GM12892 (cell line): ENCODE measurements at regions not wholly inside any gene's neighbourhood (a gene's known extent, or its start where the extent isn't known, plus 50 kb on each side); places are given as distances from the start of the nearest gene placed in this dataset.

Experiments used
- DNase-seq: peaks from one replicate; pipeline ENCODE4 v3.0.0; 2011; ENCODE audit not compliant: insufficient read length
- FAIRE-seq: peaks from 2 replicates; lab custom pipeline; 2011; peaks lifted over from hg19 to GRCh38; lab: Jason Lieb, UNC
- POLR2A ChIP-seq: IDR thresholded peaks from 2 replicates; pipeline ENCODE4 v1.6.1; 2011; ENCODE audit warnings: low read depth, low read length, control low read depth
- POLR2AphosphoS5 ChIP-seq: IDR thresholded peaks from 2 replicates; pipeline ENCODE4 v1.6.1; 2011; ENCODE audit warnings: low read depth, low read length, control low read depth
- TAF1 ChIP-seq: IDR thresholded peaks from 2 replicates; pipeline ENCODE4 v1.6.1; 2011; ENCODE audit warnings: low read depth, mild to moderate bottlenecking, control low read depth, low read length, borderline replicate concordance

- no peak for DNase-seq
Observed at GRCh38 chr1:5504364-5504740, 487.9 kb downstream of the NPHP4 start.

GRCh38 chr1:5503556-5504363, 488.5 kb downstream of the NPHP4 start:
- no peak for TF ChIP-seq POLR2A
- TF ChIP-seq TAF1 = no peak
- no peak for TF ChIP-seq POLR2AphosphoS5
- DNase-seq (no peak), FAIRE-seq (no peak)

More at GRCh38 chr1:5504364-5504740, 487.9 kb downstream of the NPHP4 start:
- no peak for FAIRE-seq
- TF ChIP-seq TAF1 (no peak), POLR2A (no peak), POLR2AphosphoS5 (no peak)

GRCh38 chr1:5502311-5503194, 489.7 kb downstream of the NPHP4 start:
- TF ChIP-seq POLR2AphosphoS5 = no peak
- TF ChIP-seq TAF1 = no peak
- TF ChIP-seq POLR2A = no peak
- no peak for FAIRE-seq
- no peak for DNase-seq

DNA sequence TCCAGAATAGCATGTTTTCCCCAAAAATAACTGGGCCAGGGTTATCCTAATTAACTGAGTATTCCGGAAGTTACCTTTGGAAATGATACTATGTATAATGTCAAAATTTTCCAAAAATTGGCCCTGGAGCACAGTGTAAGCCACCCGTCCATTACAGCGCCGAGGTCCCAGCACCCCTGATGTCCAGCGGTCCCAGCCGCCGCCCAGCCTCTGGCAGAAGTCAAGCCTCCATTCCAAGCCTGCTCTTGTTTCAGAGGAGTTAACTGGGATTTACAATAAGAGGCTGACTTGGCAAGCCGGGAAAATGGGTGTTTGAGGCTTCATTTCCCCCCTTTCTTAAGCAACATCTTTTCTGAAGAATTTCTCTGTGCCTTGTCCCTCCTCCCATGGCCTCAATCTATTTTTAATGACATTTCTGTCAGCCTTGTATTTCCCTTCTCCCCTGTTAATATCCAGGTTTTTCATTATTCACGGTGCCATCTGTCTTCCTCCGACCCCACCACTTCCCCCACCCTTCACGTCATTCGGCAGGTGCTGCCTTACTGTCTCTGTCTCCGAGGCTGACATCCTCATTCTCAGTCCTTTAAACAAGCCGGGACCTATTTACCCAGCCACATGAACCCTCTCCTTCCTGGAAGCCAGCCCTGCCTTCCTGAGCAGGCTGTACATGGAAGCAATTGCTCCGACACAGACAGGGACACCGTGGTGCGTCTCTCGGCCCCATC, 490.9 kb downstream of the NPHP4 start:
- DNase-seq (no peak), FAIRE-seq (no peak)
- TF ChIP-seq POLR2AphosphoS5 (no peak), POLR2A (no peak), TAF1 (no peak)

DNA sequence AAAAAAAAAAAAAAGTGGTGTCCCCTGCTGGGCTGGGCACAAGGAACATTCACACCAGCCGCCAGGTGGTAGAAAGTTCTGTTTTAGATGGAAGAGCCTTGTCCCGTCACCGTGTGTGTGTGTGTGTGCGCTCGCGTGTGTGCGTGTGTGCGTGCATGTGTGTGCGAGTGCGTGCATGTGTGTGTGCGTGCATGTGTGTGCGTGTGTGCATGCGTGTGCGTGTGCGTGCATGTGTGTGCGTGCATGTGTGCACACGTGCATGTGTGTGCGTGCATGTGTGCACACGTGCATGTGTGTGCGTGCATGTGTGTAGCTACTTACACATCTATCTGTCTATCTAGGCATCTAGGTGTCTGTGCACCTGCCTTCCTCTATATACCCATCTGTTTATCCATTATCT, 491.7 kb downstream of the NPHP4 start:
- no peak for FAIRE-seq
- DNase-seq = no peak
- no peak for TF ChIP-seq POLR2AphosphoS5

DNA sequence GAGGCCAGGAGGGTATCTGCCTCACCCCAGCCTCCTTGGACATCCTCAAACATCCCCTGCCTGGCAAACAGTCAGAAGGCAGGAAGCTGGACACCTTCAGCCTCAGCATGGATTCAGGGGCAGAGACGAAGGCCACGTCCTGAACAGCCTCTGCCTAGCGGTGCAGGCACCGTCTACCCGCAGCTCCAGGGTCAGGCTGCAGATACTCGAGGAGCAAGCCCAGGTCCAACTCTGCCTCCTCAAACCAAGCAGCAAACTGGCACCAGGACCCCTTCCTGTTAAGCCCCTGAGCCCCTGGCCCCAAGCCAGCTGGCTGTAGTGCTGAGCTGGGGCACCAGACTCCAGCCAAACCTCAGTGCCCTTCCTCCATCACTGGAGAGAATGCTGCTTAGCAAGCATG, 494.7 kb downstream of the NPHP4 start:
- DNase-seq = no peak
- TF ChIP-seq TAF1 (no peak), POLR2AphosphoS5 (no peak), POLR2A (no peak)
- FAIRE-seq = no peak

DNA sequence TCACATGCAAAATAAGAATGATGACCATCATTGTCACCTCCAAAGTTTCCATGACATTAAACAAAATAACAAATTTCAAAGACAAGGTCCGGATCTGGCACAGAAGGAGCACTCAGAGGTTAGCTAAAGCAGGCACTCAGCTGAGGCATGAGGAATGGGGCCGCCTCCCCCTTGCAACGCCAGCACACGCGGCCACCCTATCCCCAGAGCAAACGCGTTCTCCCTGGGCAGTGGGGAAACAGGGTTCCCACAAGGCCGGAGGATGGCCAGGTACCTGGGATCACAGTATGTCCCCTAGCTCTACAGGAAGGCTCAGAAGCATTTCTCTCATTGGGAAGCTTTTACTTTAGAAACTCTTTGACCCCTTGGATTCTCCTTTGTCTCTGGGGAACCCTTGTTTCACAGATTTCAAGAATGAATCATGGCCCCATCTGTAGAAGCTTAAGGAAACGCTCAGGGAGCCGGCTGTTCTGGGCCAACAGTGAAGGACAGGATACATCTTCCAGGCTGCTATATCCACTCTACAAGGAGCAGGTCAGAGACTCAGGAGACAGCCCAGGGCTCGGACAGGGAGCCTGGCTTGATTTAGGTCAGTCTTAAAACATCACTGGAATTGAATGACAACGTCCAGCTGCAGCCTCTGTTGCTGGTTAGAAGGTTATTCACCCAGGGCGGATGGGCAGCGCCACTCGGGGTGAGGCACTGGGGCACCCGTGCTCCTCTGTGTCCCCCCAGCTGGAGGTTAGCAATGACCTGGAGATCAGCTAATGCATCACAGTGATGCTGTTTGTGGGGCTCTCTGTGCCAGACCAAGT, 496.4 kb downstream of the NPHP4 start:
- TF ChIP-seq POLR2AphosphoS5 (no peak), TAF1 (no peak), POLR2A (no peak)
- no peak for DNase-seq
- no peak for FAIRE-seq

DNA sequence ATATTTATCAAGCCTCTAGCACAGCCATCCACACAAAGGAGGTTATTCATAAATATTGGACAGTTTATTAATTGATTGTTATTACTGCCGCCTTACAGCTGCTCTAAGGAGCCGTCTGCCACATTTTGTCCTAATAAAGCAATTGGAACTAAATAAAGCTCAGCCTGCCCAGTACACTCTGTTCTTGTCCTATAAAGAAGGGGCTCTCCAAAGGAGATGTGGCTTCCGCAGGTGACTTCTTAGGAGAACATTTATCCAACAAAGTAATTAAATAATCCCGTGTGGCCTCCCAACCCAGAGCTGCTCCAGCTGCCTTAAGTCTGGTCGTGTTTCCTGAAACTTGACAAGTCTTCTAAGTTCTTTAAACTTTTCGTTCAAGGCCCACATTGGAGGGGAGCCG, 497.7 kb downstream of the NPHP4 start:
- no peak for DNase-seq
- FAIRE-seq = no peak
- no peak for TF ChIP-seq POLR2A
- no peak for TF ChIP-seq POLR2AphosphoS5
- TF ChIP-seq TAF1 = no peak

DNA sequence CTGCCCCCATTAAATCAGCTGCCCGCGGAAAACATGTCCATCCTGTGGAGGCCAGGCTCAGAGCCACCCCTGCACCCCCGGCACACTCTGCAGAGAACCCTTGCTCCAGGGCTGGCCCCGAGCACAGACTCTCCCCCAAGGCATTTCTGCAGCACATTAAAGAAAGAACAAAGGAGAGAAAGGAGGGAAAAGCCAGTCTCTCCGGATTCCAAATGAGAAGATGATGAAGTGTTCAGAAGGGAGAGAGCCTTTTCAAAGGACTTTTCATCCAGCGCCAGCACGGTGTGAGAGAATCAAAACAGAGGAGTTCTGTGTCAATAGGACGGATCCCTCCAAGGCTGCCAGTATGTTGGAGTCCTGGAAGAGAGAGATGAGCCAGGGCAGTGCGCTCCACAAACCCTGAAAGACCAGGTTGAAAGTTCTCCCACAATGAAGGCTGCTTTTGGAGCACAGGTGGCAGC, 498.3 kb downstream of the NPHP4 start:
- no peak for DNase-seq
- no peak for FAIRE-seq
- TF ChIP-seq POLR2A = no peak
- TF ChIP-seq TAF1 = no peak
- no peak for TF ChIP-seq POLR2AphosphoS5

DNA sequence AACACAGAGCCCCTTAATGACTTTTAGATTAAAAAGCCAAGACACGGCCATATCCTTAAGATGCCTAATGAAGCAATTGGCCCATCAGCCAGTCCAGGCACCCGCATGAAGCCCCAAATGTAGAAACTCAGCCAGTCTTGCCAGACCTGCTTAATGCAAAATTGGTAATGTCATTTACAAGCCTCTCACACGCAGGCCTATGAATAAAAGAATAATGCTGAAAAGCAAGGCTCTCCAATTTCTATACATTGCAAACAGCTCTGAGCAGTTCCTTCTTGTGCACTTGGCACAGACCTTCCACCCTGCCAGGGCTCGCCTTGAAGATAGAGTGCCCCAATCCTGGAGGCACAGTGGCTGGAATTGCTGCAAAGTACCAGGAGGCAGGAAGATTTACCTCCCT, 498.9 kb downstream of the NPHP4 start:
- FAIRE-seq = no peak

GRCh38 chr1:5492846-5493245, 499.4 kb downstream of the NPHP4 start:
- FAIRE-seq (no peak), DNase-seq (no peak)
- TF ChIP-seq POLR2A (no peak), POLR2AphosphoS5 (no peak), TAF1 (no peak)

More for the DNA sequence above, 498.9 kb downstream of the NPHP4 start:
- no peak for DNase-seq
- TF ChIP-seq POLR2AphosphoS5 = no peak
- no peak for TF ChIP-seq POLR2A
- TF ChIP-seq TAF1 = no peak
